ENCODE measurements at regions not wholly inside any gene's neighbourhood (a gene's known extent, or its start where the extent isn't known, plus 50 kb on each side); places are given as distances from the start of the nearest gene placed in this dataset.

DNA sequence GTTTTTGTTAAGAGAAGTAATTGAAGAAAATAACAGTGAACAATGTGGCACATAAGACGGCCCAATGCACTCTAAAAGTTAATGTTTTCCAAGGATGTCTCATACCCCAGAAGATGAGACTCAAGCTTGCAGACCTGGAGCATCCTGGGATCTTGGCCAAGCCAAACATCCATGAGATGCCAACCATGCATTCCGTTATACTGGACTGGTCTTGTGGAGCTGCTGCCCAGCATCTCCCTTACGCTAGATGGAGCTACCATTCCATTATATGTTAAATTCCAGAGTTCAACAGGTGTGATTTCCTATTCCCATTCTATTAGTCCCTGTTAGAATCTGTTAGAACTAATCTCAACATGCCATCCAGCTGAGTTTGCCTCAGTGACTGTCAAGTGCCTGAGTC is 181.8 kb downstream of the PDCD6IP start:
- TF ChIP-seq CTCF (IDR thresholded peaks at IDR 0.05; ENCODE audit: low read depth, low read length), result peak; percentile 76
- no peak for TF ChIP-seq EZH2phosphoT487 (IDR thresholded peaks at IDR 0.05; ENCODE audit: low read depth)
